NCI-H2107 (cell line): ENCODE measurements at regions not wholly inside any gene's neighbourhood (a gene's known extent, or its start where the extent isn't known, plus 50 kb on each side); places are given as distances from the start of the nearest gene placed in this dataset.

ENCODE experiments used
- DNase-seq: peaks from one replicate; lab custom pipeline; 2025; lab: John Stamatoyannopoulos, UW

DNA sequence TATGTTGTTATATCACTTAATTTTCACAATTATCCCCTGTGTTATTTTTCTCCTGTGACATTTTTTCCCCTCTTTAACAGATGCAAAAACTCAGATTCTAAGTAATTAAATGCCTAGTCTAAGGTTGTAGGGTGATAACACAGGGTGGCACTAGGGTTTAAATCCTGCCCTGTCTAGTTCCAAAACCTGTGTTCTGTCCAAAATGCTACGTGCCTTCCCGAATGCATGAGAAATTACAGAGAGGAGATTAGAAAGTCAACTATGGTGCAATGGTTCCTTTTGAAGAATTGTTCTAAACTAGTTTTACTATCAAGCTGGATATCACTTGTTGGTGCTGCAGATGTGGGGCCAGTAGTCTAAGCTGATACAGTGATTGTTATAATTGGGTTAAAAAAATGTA is 108.0 kb downstream of the DIPK2A start:
- no peak for DNase-seq

DNA sequence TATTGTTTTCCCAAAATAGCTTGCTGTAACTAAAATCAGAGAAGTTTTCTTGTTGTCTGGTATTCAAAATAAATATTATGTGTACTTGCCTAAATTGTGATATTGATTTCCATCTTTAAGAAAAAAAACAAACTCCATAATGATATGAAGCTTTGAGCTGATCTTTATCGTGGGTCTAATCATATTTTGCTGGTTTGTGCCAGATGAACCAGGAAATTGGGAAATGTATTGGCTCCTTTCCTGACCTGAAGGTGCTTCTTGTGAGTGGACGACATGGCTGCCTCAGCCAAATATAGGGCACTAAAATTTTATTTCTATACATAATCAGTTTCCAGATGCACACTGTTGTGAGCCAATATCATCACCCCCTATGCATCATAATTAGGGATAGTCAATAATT is 113.3 kb downstream of the DIPK2A start:
- no peak for DNase-seq

DNA sequence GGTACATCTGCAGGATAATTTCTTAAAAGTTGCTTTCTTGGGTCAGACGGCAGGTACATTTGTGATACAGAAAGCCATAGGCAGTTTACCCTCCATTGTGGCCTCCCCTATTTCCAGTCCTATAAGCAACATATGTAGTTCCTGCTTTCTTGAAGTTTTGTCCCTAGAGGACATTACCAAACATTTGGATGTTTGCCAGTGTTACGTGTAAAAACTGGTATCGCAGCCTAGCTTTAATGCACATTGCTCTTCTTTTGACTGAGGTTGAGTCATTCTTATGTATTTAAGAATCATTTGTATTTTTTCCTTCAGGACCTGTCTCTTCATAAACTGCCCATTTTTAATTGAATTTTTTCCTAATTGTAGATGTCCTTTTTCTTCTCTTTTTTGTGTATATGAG is 114.3 kb downstream of the DIPK2A start:
- DNase-seq: no peak

DNA sequence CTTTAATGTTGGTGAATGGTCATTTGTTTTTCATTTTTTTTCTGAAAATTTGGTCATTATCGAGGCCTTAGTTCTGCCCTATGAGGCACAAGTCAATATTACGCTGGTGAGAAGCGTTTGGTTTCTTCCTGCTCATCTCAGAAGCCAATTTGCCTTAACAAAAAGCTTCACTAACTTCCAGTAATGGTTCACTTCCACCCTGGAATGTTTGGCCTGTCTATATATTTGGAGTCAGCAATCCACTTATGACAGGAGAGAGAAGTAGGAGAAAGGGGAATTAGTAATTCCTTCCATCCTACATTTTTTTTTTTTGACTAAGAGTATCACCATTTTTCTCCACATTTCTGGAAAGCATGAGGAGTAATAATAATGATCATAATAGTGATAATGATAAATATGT is 124.4 kb downstream of the DIPK2A start:
- DNase-seq: no peak

DNA sequence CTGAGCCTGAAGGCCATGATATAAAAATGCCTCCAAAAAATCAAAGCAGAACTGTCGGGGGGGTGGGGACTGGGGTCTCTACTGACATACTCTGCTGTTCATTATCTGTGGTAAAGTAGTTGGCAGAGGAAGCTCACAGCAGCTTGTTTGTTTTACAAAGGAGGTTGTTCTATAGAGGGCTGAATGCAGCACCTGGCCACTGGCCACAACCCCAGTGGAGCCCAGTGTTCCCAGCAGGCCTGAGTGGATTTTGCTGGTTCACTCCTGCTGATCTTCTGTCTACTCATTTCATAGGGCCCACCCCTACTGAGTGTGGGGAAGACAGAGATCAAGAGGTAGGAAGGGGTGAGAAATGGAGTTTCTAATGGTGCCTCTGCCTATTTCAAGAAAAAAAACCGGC is 125.5 kb downstream of the DIPK2A start:
- no peak for DNase-seq

DNA sequence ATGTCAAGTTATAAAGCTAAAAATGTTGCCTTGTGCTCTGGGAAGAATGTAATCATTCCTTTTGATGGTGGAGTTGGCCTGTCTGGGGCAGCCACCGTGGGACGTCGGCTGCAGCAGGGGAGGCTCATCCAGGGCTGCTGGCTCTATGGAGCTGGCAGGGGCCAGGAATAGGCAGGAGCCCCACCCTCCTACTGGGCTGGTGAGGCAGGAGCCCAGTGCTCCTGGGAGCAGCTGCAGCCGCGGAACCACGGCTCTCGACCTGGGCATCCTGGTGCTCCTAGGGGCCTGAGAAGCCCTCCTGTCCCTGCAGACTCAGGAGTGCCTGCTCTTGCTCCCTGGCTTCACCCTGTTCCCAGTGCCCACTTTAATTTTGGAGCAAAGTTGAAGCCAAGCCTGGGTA is 127.1 kb downstream of the DIPK2A start:
- DNase-seq: no peak

DNA sequence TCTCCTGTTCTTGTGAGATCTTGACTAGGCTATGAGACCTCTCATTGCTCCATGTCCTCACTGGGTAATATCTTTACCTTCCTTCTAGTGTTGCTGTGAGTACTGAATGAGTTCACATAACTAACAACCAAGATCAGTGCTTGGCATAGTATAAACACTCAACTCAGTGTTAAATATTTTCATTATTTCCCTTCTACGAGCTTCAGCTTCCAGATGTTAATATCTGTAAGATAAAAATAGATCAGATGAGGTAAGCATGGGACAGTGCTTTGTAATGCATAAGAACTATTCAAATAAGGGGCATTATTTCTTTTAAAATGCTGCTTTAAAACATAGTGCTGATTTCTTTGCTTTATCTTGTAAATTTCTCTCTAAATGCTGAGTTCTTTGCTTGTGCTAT is 130.8 kb downstream of the DIPK2A start:
- DNase-seq: no peak

DNA sequence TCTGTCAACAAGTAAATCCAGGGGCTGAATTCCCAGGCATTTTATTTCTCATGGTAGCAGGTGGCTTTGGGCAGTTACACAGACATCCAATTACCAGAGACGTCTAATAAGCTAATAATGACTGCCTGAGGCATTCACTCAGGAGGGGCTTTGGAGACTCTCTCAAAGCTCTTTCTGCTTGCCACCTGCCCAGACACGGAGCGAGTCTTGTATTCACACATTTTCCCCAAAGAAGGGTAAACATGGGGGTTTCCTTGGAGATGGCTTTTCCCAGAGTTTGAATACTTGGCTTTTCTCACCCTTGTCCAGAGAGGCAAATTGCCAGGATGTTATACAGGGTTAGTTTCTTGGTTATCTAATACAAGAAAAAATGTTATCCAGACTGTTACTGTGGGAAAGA is 132.6 kb downstream of the DIPK2A start:
- no peak for DNase-seq

DNA sequence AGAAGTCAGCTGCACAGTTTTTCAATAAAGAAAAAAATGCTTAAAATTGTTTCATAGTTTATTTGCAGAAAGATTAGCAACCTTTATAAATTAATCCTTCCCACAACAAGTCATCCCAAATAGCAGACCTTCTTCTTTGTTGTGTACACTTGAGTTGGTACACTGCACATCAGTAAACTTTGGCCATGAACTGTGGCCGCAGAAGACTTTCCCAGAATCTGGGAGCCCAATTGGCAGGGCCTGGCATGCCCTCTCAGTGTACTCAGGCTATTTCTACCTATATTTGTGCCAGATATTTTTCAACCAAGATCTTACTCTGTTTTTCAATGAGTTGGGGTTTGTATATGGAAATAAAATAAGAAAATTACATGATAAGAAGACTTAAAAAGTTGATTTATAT is 133.1 kb downstream of the DIPK2A start:
- DNase-seq: no peak

DNA sequence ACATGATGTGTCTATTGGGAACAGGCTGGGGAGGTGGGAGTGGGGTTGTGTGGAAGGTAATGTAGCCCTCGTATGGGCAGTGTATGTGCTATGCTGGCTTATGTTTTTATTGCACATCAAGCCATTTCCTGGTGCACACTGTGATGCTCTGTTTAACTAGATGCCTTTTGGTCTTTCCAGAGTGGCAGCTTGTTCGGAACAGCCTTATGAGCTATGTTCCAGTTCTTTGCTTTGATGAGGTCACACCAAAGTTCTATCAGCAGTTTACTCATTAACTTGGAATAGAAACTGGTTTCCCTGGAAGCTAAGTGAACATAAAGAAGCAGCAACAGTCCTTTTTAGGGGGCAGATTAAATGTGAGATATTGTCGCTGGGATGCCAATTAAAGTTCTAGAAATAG is 133.9 kb downstream of the DIPK2A start:
- no peak for DNase-seq

DNA sequence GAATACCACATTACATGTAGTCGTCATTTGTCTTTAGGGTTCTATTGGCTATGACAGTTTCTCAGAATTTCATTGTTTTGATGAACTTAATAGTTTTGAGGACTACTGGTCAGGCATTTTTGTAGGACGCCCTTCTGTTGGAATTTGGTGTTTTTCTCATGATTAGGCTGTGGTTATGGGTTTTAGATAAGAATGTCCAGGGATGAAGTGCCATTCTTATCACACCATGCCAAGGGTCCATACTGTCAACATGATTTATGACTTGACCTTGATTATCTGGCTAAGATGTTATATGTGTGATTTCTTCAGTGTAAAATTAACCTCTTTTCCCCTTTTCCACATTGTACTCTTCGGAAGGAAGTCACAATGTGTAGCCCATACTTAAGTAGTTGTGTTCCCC is 135.3 kb downstream of the DIPK2A start:
- no peak for DNase-seq

DNA sequence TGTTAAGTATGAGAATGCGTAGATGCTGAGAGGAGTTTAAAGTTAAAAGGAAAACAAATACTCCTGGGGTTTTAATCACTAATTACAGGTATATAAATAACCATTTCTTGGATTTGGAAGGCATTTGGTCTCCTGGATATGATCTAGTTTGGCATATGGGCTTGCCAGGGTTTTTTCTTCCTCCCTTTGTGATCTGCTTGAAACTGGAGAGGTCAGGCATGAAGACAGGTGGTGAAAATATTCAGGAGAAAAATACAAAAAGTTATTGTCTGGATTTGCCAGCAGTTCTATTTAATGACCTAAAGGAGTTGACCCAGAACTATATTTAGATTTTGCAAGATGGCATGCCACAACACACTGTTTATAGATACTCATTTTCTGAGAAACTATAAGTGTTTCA is 136.3 kb downstream of the DIPK2A start:
- no peak for DNase-seq

DNA sequence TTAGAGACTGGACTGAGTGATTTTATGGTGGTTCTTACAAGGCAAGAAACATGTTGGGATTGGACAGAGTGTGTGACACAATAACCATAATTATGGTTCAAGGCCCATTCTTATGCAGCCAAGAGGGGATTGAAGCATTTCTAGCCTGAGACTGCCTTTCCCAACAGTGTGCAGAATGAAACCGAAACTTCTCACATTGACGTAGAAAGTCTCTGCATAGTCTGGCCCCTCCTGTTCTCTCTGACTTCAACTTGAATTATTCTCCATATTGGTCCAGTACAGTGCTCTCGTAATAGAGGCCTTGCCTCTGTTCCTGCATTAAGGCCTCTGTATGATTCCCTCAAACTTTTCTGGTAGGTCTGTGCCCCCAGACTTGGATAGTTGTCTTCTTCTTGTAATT is 138.3 kb downstream of the DIPK2A start:
- no peak for DNase-seq

DNA sequence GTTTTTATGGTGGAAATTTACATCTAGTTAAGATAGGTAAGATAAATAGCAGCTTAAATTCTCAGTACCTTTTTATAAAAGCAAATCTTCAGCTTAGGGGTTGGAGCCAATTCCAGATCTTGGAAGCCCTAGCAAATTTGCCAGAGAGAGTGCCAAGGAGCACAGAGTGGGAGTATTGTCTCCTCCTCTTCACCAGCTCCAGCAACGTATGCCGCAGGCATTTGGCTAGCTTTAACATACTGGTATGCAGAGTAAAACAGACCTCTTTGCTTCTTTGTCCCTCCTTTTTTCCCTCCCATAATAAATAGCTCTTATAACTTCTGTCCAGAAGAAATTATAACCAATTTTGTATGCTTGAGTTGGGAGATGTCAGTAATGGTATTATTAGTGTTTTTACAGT is 140.4 kb downstream of the DIPK2A start:
- DNase-seq: no peak

DNA sequence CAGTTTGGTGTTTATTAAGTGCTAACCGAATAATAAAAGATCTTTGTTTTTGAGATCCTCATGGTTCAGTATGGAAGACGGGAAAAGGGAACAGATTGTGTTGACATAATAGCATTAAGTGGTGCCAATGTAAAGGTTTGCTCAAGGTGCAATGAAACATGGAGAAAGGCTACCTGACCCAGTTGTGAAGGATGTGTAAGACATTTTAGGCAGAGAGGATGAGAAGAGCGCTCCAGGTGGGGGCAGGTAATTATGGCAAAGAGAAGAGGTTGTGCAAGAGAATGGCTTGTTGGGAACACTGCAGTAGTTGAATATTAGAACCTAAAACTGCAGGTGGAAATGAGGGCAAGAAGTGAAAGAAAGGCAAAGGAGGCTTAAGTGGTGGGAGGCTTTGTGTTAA is 140.8 kb downstream of the DIPK2A start:
- DNase-seq: no peak

DNA sequence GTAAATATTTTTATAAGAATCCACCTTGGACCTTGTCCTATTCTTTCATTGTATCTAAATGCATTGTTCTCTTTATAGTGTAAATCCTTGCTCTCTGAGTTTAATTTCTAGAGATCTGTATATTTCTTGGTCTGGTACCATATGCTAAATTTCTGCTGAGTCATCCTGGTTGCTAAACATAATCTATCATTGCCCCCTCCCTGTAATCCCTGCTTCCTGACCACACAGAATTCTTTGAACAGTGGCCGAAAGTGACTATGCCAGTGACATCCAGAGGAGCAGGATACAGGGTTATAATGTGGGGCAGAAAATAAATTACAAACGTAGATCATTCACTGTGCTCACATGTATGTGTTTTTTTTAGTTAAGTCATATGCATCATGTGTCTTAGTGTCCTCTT is 143.1 kb downstream of the DIPK2A start:
- no peak for DNase-seq

DNA sequence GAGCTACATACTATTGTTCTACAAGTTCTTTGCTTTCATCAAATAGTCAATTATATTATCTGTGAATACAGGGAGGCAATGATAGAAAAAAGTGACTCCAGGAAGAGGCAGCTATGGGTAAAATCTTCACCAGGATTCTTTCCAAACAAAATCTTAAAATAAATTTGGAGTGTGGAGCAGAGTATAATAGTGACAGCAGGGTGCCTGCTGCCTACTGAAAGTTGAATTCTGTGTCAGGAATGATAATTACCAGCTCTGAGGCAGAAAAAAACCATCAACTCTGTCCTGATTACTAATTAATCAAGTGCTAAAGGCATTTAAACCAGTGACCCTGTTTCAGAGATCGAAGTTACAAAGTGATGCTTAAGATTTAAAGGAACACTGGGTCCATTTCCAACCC is 148.0 kb downstream of the DIPK2A start:
- DNase-seq: no peak

DNA sequence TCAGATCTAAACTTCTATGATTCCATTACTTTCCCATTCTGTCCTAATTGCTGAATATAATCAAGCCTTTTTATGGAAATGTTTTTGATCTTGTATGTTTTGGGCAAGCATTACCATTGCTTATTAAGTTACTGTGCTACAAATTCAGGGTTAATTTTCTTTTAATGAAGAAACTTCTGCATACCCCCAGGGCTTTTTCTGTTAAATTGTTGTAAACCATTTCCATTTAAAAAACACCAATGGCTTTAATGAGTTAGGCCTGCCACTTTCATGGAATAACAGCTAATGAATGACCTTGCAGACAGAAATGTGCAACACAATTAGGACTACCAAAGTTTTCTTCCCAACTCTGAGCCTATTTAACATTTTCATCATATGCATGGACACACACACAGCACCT is 150.0 kb downstream of the DIPK2A start:
- no peak for DNase-seq

DNA sequence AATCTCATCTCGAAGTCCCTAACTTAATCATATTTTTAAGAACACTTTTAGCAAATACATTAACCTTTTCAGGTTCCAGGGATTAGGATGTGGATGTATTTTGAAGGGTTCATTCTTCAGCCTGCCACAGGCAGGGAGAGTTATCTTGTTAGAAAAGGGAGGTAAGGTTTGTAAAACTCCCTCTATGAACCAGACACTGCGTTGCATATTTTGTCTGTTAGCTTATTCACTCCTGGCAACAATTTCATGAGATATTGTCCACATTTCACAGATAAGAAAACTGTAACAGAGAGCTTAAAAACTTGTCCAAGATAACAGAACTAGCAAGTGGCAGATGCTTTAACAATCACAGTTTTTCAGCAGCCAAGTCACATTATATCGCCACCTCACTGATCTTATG is 155.4 kb downstream of the DIPK2A start:
- DNase-seq: no peak

DNA sequence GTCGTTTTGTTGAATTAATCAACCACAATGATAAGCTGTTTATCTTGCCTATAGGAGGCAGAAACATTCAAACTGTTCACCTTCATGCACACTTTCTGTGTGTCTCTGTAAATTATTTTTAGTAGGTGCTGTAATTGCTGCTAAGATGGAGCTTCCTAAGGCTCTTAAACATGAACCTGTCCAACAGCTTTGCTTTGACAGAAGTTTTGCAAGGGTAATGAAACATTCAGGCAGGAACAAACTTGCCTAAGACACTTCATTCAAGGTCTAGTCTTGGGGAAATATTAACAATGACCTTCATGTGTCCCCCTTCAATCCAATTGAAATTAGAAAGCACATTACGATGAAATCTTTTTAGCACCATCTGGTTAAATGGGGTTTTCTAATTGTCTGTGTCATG is 156.1 kb downstream of the DIPK2A start:
- no peak for DNase-seq

DNA sequence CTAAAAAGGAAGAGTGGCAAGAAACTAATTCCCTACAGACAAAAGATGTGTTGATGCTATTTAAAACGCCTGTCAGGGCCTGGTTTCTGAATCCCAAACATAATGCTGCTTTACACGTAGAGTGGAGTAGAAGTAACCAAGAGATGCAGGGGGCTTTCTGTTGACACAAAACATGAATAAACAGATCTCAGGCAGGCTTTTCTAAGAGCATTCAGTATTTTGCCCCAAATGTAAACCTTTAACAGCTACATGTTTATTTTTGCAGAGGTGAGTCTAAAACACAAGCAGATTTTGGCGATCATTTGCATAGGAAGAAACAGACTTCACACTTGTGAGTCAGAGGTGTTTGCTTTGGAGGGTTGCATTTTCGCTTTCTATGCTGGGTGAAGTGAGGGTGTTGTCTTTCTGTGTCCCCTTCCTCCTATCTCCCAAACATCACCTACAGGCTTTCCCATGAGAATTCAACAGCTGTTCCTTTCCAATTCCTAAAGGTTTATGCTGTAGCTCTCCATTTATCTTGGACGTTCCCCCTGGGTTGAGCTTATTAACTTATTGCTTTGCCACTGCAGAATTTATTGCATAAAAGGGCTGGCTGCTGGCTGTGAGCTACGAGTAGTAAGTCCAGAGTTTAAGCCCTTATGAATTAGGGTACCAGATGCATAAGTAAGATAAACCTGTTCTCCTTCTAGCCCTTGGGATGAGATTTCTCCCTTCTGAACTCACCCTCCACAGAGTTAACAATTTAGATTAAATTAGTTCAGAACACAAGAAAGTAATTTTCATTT is 156.7 kb downstream of the DIPK2A start:
- DNase-seq: no peak

DNA sequence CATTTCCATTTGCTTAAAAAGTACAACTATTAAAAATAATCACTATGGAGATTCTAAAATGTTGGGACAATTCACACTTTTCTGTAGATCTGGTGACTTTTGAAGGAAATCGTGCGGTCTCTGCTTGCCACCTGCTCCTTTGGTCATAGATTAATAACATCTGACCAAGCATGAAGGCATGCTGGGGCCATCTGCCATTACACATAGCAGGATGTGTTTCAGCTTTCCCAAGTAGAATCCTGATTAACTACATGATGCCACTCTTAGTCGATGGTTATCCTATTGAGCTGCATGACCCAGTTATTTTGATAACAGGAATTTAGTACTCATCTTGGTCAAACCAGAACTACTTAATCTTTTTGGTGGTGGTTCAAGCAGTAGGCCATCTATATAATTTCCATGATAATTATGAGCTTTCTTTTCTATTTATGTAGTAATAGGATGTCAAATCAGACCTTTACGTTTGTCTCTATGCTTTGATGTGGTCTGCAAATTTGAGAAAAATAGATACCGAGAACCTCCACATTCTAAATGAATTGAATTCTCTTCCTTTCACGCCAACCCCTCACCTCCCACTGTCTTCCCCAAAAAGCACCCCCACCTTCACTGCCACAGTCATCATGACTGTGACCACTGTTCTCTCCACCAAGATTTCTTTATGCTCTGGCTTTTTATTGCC is 158.1 kb downstream of the DIPK2A start:
- no peak for DNase-seq

DNA sequence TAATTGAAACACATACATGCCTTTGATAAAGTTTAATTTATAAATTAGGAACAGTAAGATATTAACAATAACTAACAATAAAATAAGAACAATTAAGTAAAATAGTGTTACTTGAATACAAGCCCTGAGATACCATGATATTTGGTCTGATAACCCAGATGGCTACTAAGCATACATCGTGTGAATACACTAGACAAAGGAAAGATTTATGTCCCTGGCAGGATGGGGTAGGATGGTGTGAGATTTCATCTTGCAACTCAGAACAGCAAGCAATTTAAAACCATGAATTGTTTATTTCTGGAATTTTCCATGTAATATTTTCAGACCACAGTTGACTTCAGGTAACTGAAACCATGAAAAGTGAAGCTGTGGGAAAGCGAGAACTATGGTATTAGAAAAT is 169.5 kb downstream of the DIPK2A start:
- DNase-seq: no peak

DNA sequence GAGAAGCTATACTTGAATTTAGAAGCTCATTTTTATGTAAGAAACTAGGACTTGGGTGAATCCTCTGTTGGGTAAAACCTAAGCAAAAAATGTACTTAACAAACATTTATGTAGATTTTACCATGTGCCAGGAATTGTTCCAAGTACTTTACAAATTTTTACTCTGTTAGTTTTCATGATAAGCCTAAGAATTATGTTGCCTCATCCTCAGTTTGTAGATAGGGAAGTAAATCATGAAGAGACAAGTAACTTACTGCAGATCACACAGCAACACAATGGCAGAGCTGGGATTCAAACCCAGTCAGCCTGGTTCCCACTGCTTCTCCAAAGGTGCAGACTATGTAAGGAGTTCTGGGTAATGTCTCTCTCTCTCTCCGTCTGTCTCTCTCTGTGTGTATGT is 169.9 kb downstream of the DIPK2A start:
- no peak for DNase-seq
